ENCODE measurements at regions not wholly inside any gene's neighbourhood (a gene's known extent, or its start where the extent isn't known, plus 50 kb on each side); places are given as distances from the start of the nearest gene placed in this dataset.

- Histone ChIP-seq H3K4me3 (ENCODE audit: low read length) (no peak overlapping the region), H3K9me3 (ENCODE audit: insufficient read depth, low read depth, low read length) (no peaks in the 10 kb centered on the region), H3K9ac (ENCODE audit: low read depth, low read length) (no peak overlapping the region), H3K4me1 (ENCODE audit: insufficient read depth, low read length) (no peaks in the 10 kb centered on the region), H3K36me3 (ENCODE audit: insufficient read depth, low read depth, low read length) (no peaks in the 10 kb centered on the region), H3K27ac (ENCODE audit: low read length) (no peak overlapping the region), H3K27me3 (ENCODE audit: insufficient read depth, low read length) (no peaks in the 10 kb centered on the region)
Measured at GRCh38 chr14:38723959-38724358, 379.1 kb downstream of the SEC23A start.

- H3K27me3 ChIP-seq (ENCODE audit: insufficient read depth, low read length), result no peaks in the 10 kb centered on the region
- H3K36me3 ChIP-seq (ENCODE audit: insufficient read depth, low read depth, low read length), result no peaks in the 10 kb centered on the region
- no peaks in the 10 kb centered on the region for H3K9me3 ChIP-seq (ENCODE audit: insufficient read depth, low read depth, low read length)
- no peaks in the 10 kb centered on the region for H3K4me1 ChIP-seq (ENCODE audit: insufficient read depth, low read length)
- H3K9ac ChIP-seq (ENCODE audit: low read depth, low read length), result no peak overlapping the region
- H3K27ac ChIP-seq (ENCODE audit: low read length), result no peak overlapping the region
- H3K4me3 ChIP-seq (ENCODE audit: low read length), result no peak overlapping the region
Measured at GRCh38 chr14:38723277-38723676, 379.8 kb downstream of the SEC23A start.

- H3K27ac ChIP-seq (ENCODE audit: low read length), result no peak overlapping the region
- no peaks in the 10 kb centered on the region for H3K27me3 ChIP-seq (ENCODE audit: insufficient read depth, low read length)
- H3K9ac ChIP-seq (ENCODE audit: low read depth, low read length), result no peak overlapping the region
- no peaks in the 10 kb centered on the region for H3K9me3 ChIP-seq (ENCODE audit: insufficient read depth, low read depth, low read length)
- no peak overlapping the region for H3K4me3 ChIP-seq (ENCODE audit: low read length)
- no peaks in the 10 kb centered on the region for H3K4me1 ChIP-seq (ENCODE audit: insufficient read depth, low read length)
- no peaks in the 10 kb centered on the region for H3K36me3 ChIP-seq (ENCODE audit: insufficient read depth, low read depth, low read length)
Measured at GRCh38 chr14:38721822-38722431, 381.1 kb downstream of the SEC23A start.

GRCh38 chr14:38718519-38718918 is 384.5 kb downstream of the SEC23A start:
- Histone ChIP-seq H3K36me3 (ENCODE audit: insufficient read depth, low read depth, low read length) (no peaks in the 10 kb centered on the region), H3K27me3 (ENCODE audit: insufficient read depth, low read length) (no peaks in the 10 kb centered on the region), H3K4me1 (ENCODE audit: insufficient read depth, low read length) (no peaks in the 10 kb centered on the region), H3K9ac (ENCODE audit: low read depth, low read length) (no peak overlapping the region), H3K9me3 (ENCODE audit: insufficient read depth, low read depth, low read length) (no peaks in the 10 kb centered on the region), H3K27ac (ENCODE audit: low read length) (no peak overlapping the region), H3K4me3 (ENCODE audit: low read length) (no peak overlapping the region)

GRCh38 chr14:38716926-38717325 is 386.1 kb downstream of the SEC23A start:
- Histone ChIP-seq H3K27me3 (ENCODE audit: insufficient read depth, low read length) (no peaks in the 10 kb centered on the region), H3K9me3 (ENCODE audit: insufficient read depth, low read depth, low read length) (no peaks in the 10 kb centered on the region), H3K9ac (ENCODE audit: low read depth, low read length) (no peak overlapping the region), H3K27ac (ENCODE audit: low read length) (no peak overlapping the region), H3K4me3 (ENCODE audit: low read length) (no peak overlapping the region), H3K36me3 (ENCODE audit: insufficient read depth, low read depth, low read length) (no peaks in the 10 kb centered on the region), H3K4me1 (ENCODE audit: insufficient read depth, low read length) (no peaks in the 10 kb centered on the region)

- H3K4me1 ChIP-seq (ENCODE audit: insufficient read depth, low read length), result no peaks in the 10 kb centered on the region
- H3K9ac ChIP-seq (ENCODE audit: low read depth, low read length), result no peak overlapping the region
- H3K27ac ChIP-seq (ENCODE audit: low read length), result no peak overlapping the region
- no peaks in the 10 kb centered on the region for H3K27me3 ChIP-seq (ENCODE audit: insufficient read depth, low read length)
- no peaks in the 10 kb centered on the region for H3K9me3 ChIP-seq (ENCODE audit: insufficient read depth, low read depth, low read length)
- H3K4me3 ChIP-seq (ENCODE audit: low read length), result no peak overlapping the region
- H3K36me3 ChIP-seq (ENCODE audit: insufficient read depth, low read depth, low read length), result no peaks in the 10 kb centered on the region
Measured at GRCh38 chr14:38710881-38711280, 392.2 kb downstream of the SEC23A start.

DNA sequence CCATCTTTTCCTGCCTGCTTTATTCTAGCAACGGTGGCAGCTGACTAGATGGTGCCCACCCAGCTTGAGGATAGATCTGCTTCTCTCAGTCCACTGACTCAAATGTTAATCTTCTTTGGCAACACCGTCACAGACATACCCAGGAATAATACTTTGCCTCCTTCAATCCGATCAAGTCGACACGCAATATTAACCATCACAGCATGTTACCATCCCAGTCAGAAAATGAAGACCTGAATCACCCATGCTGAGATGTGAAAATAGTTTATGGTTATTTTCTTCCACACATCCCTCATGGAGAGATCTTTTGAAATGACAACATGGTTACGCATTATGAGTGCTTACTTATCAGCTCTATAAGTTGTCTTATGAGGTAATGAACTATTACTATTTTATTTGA is 392.8 kb downstream of the SEC23A start:
- no peak overlapping the region for H3K9ac ChIP-seq (ENCODE audit: low read depth, low read length)
- H3K27me3 ChIP-seq (ENCODE audit: insufficient read depth, low read length), result no peaks in the 10 kb centered on the region
- H3K27ac ChIP-seq (ENCODE audit: low read length), result no peak overlapping the region
- H3K4me3 ChIP-seq (ENCODE audit: low read length), result no peak overlapping the region
- no peaks in the 10 kb centered on the region for H3K4me1 ChIP-seq (ENCODE audit: insufficient read depth, low read length)
- H3K9me3 ChIP-seq (ENCODE audit: insufficient read depth, low read depth, low read length), result no peaks in the 10 kb centered on the region
- H3K36me3 ChIP-seq (ENCODE audit: insufficient read depth, low read depth, low read length), result no peaks in the 10 kb centered on the region

DNA sequence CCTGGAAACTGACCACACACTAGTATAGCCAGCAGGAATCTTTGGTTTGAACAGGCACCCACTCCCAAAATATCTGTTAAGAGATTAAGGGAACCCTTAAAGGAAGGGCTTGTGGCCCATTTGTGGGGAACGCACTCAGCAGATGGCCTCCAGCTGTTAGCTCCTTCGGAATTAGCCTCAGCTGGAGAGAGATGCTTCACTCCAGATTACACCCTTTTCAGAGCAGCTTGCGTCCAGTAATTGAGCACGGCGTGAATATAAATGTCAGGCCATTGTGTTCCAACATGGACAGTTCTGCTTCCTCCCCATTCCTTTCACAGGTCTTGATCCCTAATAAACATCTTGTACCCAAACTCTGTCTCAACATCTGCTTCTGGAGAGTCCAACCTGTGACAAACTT is 397.8 kb downstream of the SEC23A start:
- Histone ChIP-seq H3K27ac (ENCODE audit: low read length) (no peak overlapping the region), H3K4me3 (ENCODE audit: low read length) (no peak overlapping the region), H3K4me1 (ENCODE audit: insufficient read depth, low read length) (no peaks in the 10 kb centered on the region), H3K27me3 (ENCODE audit: insufficient read depth, low read length) (no peaks in the 10 kb centered on the region), H3K36me3 (ENCODE audit: insufficient read depth, low read depth, low read length) (no peaks in the 10 kb centered on the region), H3K9me3 (ENCODE audit: insufficient read depth, low read depth, low read length) (no peaks in the 10 kb centered on the region), H3K9ac (ENCODE audit: low read depth, low read length) (no peak overlapping the region)

GRCh38 chr14:38704220-38704619 is 398.8 kb downstream of the SEC23A start:
- Histone ChIP-seq H3K27ac (ENCODE audit: low read length) (no peak overlapping the region), H3K36me3 (ENCODE audit: insufficient read depth, low read depth, low read length) (no peaks in the 10 kb centered on the region), H3K4me1 (ENCODE audit: insufficient read depth, low read length) (no peaks in the 10 kb centered on the region), H3K9ac (ENCODE audit: low read depth, low read length) (no peak overlapping the region), H3K9me3 (ENCODE audit: insufficient read depth, low read depth, low read length) (no peaks in the 10 kb centered on the region), H3K4me3 (ENCODE audit: low read length) (no peak overlapping the region), H3K27me3 (ENCODE audit: insufficient read depth, low read length) (no peaks in the 10 kb centered on the region)

DNA sequence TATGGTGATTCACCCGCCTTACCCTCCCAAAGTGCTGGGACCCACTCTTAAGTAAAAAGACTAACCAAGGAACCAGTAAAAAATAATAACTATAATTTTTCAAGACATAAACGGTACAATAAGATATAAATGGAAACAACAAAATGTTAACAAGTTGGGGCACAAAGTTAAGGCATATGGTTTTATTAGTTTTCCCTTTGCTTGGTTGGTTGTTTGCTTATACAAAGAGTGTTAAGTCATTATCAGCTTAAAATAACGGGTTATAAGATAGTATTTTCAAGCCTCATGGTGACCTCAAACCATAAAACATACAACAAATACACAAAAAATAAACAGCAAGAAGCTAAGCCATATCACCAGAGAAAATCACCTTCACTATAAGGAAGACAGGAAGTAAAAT is 406.1 kb downstream of the SEC23A start:
- Histone ChIP-seq H3K27me3 (ENCODE audit: insufficient read depth, low read length) (no peaks in the 10 kb centered on the region), H3K36me3 (ENCODE audit: insufficient read depth, low read depth, low read length) (no peaks in the 10 kb centered on the region)

GRCh38 chr14:38693423-38693822 is 409.6 kb downstream of the SEC23A start:
- H3K9me3 ChIP-seq (ENCODE audit: insufficient read depth, low read depth, low read length), result no peaks in the 10 kb centered on the region
- H3K9ac ChIP-seq (ENCODE audit: low read depth, low read length), result no peak overlapping the region
- no peaks in the 10 kb centered on the region for H3K36me3 ChIP-seq (ENCODE audit: insufficient read depth, low read depth, low read length)
- no peaks in the 10 kb centered on the region for H3K27me3 ChIP-seq (ENCODE audit: insufficient read depth, low read length)
- no peak overlapping the region for H3K27ac ChIP-seq (ENCODE audit: low read length)
- no peak overlapping the region for H3K4me3 ChIP-seq (ENCODE audit: low read length)
- H3K4me1 ChIP-seq (ENCODE audit: insufficient read depth, low read length), result no peaks in the 10 kb centered on the region

More for the DNA sequence above, 406.1 kb downstream of the SEC23A start:
- Histone ChIP-seq H3K27ac (ENCODE audit: low read length) (no peak overlapping the region), H3K4me1 (ENCODE audit: insufficient read depth, low read length) (no peaks in the 10 kb centered on the region), H3K4me3 (ENCODE audit: low read length) (no peak overlapping the region), H3K9ac (ENCODE audit: low read depth, low read length) (no peak overlapping the region), H3K9me3 (ENCODE audit: insufficient read depth, low read depth, low read length) (no peaks in the 10 kb centered on the region)

DNA sequence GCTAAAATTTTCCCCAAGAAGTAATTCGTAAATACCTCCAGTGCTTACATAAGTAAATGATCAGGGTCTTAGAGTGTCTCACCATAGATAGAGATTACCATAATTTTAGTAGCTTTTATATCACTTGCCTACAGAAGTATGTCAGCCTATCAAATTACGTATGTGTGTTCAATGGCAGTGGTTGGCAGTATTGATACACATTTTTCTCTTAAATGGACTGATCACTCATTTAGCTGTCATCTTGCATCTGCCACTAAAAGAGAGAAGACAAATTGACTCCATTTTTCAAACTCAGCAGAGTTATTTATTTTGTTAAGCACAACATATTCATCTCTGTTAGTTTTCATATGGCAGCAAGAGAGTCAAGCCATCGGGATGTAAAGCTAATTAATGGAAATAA is 413.1 kb upstream of the CLEC14A start:
- Histone ChIP-seq H3K27ac (ENCODE audit: low read length) (no peak overlapping the region), H3K9ac (ENCODE audit: low read depth, low read length) (no peak overlapping the region), H3K27me3 (ENCODE audit: insufficient read depth, low read length) (no peaks in the 10 kb centered on the region; the same call in 1 of the 2 replicates), H3K36me3 (ENCODE audit: insufficient read depth, low read depth, low read length) (no peaks in the 10 kb centered on the region), H3K9me3 (ENCODE audit: insufficient read depth, low read depth, low read length) (no peaks in the 10 kb centered on the region), H3K4me3 (ENCODE audit: low read length) (no peak overlapping the region), H3K4me1 (ENCODE audit: insufficient read depth, low read length) (no peaks in the 10 kb centered on the region)

Measured in iPS-20b (cell line).